ENCODE measurements at regions not wholly inside any gene's neighbourhood (a gene's known extent, or its start where the extent isn't known, plus 50 kb on each side); places are given as distances from the start of the nearest gene placed in this dataset.

DNA sequence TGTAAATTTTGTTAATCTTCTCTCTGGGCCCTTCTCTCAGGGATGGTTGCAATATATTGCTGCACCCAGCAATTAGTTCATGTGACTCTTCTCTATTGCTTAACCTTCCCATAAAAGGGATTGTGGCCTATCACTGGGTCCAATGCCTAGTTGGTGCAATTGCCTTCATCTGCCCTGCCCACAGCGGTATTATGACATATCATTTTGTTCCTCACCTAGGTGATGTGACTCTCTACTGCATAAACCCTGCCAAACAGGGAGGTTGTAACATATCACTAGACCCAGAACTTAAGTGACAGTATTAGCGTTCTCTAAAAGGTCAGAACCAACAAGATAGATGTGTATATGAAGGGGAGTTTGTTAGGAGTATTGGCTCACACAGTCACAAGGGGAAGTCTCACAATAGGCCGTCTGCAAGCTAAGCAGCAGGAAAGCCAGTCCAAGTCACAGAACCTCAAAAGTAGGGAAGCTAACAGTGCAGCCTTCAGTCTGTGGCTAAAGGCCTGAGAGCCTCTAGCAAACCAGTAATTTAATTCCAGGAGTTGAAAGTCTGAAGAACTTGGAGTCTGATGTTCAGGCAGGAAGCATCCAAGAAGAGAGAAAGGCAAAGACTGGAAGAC lies 317.8 kb downstream of the RPS4Y2 start:
- TF ChIP-seq POLR2A (IDR thresholded peaks at IDR 0.05; ENCODE audit: low read depth, low read length) (no peak), POLR2AphosphoS5 (IDR thresholded peaks at IDR 0.05; ENCODE audit: low read depth, low read length) (no peak), TAF1 (IDR thresholded peaks at IDR 0.05; ENCODE audit: low read depth, low read length) (no peak), SPI1 (IDR thresholded peaks at IDR 0.05; ENCODE audit: low read depth, low read length) (no peak)
